Activated CD8-positive, alpha-beta memory T cell treated with anti-CD3 and anti-CD28 coated beads for 24 hours (primary cell): ENCODE measurements at regions not wholly inside any gene's neighbourhood (a gene's known extent, or its start where the extent isn't known, plus 50 kb on each side); places are given as distances from the start of the nearest gene placed in this dataset.
A peak's percentile ranks its signal among the peaks of the same experiment; 100 is the strongest.
"Not testable (repeated sequence)": the region's sequence is repeated elsewhere in the genome, so short reads cannot be mapped to it uniquely, and the experiment has no call there.

Source experiments
- DNase-seq: peaks from one replicate; pipeline ENCODE4 v3.0.0-alpha.2; 2020

DNA sequence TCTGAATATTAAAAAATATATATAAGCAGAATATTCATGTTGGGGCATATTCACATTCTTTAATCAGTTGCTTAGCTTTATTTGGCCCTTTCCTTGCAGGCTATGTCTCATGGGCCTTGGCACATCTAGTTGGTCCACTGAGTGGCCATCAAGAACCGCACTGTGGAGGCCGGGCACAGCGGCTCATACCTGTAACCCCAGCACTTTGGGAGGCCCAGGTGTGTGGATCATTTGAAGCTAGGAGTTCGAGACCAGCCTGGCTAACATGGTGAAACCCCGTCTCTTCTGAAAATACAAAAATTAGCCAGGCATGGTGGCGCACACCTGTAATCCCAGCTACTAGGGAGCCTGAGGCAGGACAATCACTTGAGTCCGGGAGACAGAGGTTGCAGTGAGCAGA, 127.6 kb upstream of the TANK start:
- DNase-seq: no peak

GRCh38 chr2:161033059-161033660, 127.1 kb upstream of the TANK start:
- no peak for DNase-seq

DNA sequence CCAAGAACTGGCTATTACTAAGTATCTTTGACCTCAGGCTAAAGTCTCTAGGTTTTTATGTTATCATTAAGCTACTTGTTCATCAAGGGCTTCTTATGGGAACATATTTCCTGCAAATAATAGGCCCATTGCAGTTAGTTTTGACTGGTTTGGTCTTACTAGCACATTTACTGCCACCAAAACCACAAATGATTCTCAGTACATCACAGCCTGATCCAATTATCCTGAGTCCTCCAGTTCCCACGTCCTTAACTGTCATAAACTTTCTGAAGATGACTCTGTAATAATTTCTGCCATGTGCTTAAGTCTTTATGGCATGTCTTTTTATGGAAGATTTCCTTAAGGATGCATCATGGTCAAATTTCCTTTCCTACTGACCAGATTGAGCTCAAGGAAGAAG, 123.3 kb upstream of the TANK start:
- DNase-seq: no peak

DNA sequence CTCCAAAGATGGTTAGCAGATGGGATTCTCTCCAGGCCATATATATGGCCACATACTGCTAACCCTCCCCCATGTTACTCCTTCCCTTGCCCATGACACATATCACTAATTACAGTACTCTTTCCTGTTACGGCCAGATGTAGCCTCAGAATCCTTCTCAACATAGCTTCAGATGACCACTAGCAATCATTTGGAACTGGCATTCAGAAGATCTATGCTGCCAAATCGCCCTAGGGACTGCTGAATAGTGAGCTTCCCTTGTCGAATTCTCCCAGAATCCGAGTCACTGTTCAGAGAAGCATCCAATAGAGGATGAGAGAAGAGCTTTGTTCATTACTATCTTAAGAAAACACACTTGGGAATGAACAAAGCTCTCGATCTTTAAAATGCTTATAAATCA, 121.2 kb upstream of the TANK start:
- no peak for DNase-seq

DNA sequence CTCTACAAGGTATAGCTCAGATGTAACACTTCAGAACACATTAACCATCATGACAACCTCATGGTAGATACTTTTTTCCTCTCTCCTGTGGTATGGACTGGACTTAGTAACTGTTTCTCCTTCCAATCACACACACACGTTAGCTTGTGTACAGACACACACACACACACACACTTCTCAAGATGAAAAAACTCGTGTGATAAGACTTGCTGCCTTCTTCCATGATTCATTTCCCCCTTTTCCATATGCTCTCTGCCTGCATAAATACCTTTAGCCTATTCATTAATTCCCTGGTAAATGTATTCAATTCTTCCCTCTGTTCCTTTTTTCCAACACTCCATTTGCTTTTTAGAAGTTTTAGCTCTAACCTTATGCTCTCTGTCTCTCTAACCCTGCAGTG, 118.9 kb upstream of the TANK start:
- no peak for DNase-seq

GRCh38 chr2:161042990-161043625, 117.1 kb upstream of the TANK start:
- no peak for DNase-seq

- DNase-seq: no peak
These were observed 115.9 kb upstream of the TANK start for GRCh38 chr2:161044095-161044865.

GRCh38 chr2:161044921-161045320, 115.3 kb upstream of the TANK start:
- DNase-seq: no peak

DNA sequence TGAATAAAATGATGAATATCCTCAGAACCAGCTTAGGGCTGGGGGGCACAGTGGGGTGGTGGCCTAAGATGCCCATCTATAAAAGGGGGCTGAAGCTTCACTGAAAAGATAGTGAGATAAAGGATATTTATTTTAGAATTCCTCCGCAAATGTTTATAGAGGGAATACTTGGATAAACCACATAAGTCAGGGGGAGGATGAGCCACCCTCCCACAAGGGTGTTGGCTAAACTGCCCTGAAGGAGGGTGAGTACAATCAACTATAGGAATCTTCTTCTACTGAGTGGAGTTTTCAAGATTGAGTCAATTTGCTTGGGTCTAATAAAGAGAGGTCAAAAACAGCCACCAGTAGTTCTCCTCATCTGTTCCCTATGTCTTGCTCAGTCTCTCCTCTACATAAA, 114.5 kb upstream of the TANK start:
- no peak for DNase-seq

GRCh38 chr2:161046876-161047275, 113.4 kb upstream of the TANK start:
- DNase-seq: no peak

DNA sequence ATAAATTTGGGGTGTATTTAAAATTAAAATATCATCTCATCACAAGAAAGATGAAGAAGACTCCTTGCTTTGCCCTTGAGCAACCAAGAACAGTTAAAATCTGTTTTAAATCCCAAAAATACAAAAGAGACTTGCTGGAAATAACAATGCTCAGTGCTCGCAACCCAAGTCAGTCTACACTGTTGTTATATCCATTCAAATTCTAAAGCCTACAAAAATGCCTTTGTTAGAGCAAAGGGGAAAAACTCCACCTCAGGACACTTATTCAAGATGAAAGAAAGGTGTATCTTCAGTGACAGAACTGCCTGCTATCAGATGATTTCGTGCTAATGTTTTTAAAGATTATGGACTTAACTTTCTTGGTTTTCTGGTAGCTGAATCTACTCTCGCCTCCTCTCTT, 111.9 kb upstream of the TANK start:
- no peak for DNase-seq

GRCh38 chr2:161049559-161049958, 110.7 kb upstream of the TANK start:
- DNase-seq: no peak

DNA sequence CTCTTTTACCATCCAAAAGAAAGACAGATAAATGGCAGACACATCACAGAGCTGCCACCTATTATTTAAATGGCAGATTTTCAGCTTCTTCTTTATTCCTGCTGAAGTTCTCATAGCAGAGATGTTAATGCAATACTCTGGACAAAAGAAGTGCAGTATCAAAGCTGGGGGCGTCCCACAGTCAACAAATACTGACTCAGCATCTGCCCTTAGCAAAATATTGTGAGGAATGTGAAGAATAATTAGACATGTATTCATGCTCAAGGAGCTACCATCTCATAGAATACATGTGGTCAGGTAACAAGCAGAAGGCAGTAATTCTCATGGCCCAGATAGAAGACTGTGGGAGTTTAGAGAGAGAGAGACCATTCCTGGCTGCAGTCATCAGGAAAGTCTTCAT, 108.0 kb upstream of the TANK start:
- DNase-seq: no peak

DNA sequence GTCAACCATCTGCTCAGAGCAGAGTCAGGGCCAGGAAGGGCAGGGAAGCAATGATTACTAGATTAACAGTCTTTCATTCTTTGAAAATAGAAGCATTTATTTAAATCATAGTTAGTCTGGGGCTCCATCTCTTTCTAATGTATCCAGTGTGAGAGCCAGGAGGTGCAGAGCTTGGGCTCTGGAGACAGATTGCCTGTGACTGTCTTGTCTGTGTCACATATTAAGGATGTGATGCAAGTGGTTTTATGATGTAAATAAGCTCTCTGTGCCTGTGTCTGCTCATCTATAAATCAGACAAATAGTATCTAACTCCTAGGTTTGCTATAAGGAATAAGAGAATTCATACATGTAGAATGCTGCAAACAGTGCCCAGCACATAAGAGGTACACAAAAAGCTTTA, 104.9 kb upstream of the TANK start:
- no peak for DNase-seq

- DNase-seq: no peak
These were observed 100.8 kb upstream of the TANK start for GRCh38 chr2:161059388-161059787.

- no peak for DNase-seq
These were observed 98.4 kb upstream of the TANK start for GRCh38 chr2:161061786-161062185.

- DNase-seq: peak; percentile 78
These were observed 96.9 kb upstream of the TANK start for GRCh38 chr2:161063157-161063945.

- no peak for DNase-seq
These were observed 96.3 kb upstream of the TANK start for GRCh38 chr2:161063946-161064306.

- DNase-seq: no peak
These were observed 92.3 kb upstream of the TANK start for GRCh38 chr2:161067846-161068350.

DNA sequence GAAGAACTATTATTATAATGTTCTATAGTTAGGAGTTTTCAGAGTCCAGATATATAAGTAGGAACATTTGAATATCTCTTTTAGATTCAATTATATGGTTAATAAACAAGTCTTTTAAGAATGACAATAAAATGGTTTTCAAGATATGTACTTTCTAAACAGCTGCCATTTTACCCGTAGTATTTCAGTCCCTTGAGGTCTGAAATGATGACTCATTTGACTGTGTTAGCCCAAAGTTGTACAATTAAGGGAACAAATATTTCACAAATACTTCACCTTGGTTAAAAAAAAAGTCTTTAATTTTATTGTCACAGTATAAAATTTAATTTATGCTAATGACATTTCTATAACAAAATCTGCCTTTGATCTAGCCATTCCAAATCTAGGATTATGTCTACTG, 91.6 kb upstream of the TANK start:
- no peak for DNase-seq

GRCh38 chr2:161070693-161071479, 89.3 kb upstream of the TANK start:
- DNase-seq: no peak

GRCh38 chr2:161072436-161072835, 87.8 kb upstream of the TANK start:
- not testable (repeated sequence) for DNase-seq

- DNase-seq: no peak
These were observed 84.5 kb upstream of the TANK start for GRCh38 chr2:161075701-161076100.
